AML-193 (cell line): ENCODE measurements at regions not wholly inside any gene's neighbourhood (a gene's known extent, or its start where the extent isn't known, plus 50 kb on each side); places are given as distances from the start of the nearest gene placed in this dataset.
"Not testable (repeated sequence)": the region's sequence is repeated elsewhere in the genome, so short reads cannot be mapped to it uniquely, and the experiment has no call there.

Experiments used
- DNase-seq, 2 experiments: peaks; one replicate each; lab custom pipeline; 2025; lab: John Stamatoyannopoulos, UW

DNA sequence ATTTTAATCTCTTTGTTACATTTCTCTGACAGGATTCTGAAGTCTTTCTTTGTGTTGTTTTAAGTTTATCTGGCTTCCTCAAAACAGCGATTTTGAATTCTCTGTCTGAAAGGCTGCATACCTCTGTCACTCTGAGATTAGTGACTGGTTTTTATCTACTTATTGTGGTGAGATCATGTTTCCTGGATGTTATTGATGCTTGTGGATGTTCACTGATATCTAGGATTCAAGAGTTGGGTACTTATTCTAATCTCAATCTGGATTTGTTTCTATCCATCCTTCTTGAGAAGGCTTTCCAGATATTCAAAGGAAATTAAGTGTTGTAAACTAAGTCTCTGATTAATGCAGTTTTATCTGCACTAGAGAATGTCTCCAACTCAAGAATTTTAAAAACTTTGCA lies 1076.1 kb upstream of the ADGRB3 start:
- DNase-seq, result no peak

DNA sequence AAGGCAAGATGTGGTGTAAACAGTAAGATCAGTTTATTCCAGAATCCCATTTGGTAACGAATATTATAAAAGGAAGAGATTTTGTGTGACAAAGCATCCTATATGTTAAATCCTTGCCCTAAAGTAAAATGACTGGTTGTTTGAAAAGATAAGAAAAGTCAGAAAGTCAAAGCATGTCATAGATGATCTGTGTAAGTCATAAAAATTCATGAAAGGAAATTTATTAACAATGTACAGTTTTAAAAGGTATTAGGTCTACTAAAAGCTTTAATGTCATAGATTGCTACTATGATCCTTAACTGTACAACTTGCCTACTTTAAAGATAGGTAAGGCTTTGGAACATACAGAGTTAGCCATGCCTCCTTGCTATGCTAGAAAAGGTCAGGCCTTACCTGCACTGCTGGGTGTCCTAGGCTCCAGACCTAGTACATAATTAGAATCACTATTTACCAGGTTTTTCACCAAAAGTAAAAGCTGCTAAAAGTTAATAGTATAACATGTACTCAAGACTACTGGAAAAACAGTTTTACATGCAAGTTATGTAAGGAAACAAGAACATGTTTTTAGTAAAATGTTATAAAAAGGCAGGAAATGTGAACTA lies 1090.1 kb upstream of the ADGRB3 start:
- no peak for DNase-seq

DNA sequence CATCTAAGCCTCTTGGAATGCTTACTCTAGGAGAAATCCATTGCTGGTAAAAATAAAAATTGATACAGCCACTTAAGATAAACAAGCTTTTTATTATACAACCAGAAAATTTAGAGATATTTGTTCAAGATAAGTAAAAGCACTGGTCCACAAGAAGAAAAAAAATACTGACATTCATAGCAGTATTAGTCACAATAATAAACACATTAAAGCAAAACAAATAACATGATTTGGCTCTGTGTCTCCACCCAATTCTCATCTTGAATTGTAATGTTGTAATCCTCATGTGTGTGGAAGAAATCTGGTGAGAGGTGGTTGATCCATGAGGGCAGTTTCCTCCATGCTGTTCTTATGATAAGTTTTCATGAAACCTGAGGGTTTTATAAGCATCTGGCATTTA lies 1093.5 kb upstream of the ADGRB3 start:
- DNase-seq, result no peak

DNA sequence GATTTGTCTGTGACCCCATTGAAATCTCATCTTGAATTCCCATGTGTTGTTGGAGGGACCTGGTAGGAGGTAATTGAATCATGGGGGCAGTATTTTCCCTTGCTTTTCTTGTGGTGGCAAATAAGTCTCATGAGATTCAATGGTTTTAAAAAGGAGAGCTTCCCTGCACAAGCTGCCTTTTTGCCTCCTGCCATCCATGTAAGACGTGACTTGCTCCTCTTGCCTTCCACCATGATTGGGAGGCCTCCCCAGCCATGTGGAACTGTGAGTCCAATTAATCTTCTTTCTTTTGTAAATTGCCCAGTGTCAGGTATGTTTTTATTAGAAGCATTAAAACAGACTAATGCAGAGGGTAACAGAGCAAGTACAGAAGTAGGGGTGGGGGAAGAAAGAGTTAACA lies 1097.0 kb upstream of the ADGRB3 start:
- no peak for DNase-seq

DNA sequence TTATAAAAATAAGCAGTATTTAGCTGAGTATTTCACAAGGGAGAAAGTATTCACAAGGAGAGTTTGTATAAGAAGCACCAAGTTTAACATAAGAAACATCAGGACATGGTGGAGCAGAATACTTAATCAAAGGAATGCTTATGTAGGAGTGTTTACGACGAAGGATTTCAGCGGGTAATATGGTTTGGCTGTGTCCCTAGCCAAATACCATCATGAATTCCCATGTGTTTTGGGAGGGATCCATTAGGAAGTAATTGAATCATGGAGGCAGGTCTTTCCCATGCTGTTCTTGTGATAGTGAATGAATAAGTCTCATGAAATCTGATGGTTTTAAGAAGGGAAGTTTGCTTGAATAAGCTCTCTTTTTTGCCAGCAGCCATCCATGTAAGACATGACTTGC lies 1099.1 kb upstream of the ADGRB3 start:
- DNase-seq, result no peak

DNA sequence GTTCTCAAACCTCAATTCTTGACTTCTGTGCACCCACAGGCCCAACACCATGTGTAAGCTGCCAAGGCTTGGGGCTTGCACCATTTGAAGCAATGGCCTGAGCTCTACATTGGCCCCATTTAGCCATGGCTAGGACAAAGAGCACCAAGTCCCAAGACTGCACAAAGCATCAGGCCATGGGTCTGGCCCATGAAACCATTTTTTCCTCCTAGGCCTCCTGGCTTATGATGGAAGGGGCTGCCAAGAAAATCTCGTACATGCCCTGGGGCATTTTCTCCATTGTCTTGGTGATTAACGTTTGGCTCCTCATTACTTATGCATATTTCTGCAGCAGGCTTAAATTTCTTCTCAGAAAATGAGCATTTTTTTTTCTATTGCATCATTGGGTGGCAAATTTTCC lies 1128.7 kb upstream of the ADGRB3 start:
- DNase-seq, result no peak

DNA sequence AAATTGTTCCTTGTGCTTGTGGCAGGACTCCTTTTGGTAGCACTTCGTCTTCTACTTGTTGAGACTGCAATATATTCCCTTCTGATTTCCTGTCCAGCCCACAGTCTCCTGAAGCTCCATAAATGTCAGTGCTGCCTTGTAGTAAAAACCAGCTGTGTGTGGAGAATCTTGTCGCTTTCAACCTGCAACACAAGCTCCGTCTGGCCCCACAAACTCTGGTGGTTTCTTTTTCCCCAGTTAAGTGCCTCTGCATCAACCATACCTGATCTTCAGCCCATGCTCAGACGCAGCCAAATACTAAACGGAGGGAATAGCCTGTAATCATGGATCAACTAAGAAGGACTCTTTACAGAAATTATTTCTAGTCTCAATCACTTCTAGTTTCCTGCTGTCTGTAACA lies 1133.3 kb upstream of the ADGRB3 start:
- no peak for DNase-seq

DNA sequence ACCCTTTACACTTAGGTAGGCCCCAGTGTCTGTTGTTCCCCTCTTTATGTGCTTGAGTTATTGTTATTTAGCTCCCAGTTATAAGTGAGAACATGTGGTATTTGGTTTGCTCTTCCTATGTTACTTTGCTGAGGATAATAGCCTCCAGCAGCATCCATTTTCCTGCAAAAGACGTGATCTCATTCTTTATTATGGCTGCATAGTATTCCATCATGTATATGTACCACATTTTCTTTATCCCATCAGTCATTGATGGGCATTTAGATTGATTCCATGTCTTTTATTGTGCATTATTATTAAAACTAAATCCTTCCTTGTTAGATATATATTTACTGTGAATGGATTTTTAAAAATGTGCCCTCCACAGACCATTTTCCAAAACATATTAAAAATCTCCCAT lies 1137.3 kb upstream of the ADGRB3 start:
- no peak for DNase-seq

DNA sequence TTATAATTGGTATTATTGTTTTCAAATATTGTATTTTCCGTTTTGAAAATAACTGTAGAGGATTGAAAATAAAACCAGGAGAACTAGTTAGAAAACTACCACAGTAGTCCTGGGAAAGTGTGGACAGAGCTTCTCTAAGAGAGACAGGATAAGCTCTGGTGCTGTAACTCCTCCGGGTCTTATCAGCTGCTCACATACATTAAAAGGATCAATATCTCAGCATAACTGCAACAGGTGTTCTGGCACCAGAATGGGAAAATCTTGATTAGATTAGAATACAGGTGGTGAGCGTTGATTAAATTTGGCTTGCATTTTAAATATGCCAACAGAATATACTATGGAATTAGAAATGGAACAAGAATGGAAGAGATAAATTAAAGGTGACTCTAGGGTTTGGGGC lies 1138.9 kb upstream of the ADGRB3 start:
- DNase-seq, result no peak

DNA sequence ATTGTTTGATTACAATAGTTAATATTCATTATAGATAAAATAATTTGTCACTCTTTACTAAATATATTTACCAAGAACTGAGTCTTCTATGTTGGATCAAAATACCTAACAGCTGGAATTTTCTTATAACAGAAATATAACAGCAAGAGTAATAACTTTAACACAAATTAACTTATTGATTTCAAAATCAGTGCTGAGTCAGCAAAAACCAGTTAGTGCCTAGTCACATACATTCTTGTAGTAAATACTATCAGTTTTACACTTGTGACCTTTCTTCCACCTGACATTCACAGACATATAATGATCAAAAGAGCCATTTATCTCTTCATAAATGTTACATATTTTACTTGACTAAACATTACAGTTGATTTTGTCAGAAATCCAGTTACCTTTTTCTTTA lies 1141.4 kb upstream of the ADGRB3 start:
- DNase-seq, result no peak

DNA sequence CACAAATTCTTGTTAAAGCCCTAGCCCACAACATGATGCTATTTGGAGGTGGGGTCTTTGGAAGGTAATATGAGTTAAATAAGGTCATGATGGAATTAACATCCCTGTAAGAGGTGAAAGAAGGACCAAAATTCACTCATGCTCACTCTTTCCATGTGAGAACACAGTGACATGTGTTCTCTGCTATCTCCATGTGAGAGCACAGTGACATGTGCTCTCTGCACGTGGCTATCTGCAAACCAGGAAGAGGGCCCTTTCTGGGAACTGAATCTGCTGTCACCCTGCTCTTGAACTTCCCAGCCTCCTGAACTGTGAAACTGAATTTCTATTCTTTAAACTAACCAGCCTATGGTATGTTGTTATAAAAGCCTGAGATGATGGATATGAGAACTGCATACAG lies 1159.4 kb upstream of the ADGRB3 start:
- DNase-seq, result no peak

DNA sequence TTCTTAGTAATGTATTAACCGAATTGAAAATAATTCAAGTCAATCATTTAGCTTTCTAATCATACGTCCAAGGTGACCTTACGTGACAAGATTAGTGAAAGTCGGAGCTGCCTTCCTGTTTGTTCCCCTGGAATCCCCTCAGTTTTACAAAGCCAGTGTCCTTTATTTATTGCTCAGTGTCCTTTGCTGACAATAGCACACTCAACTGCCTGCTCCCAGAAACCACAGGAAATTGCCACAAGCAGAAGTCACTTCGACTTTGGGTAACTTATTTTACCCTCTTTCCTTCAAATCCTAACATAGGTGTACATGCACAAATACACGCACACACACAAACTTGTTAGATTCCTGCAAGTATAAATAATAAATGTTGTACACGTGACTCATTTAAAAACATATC lies 1167.7 kb upstream of the ADGRB3 start:
- no peak for DNase-seq

DNA sequence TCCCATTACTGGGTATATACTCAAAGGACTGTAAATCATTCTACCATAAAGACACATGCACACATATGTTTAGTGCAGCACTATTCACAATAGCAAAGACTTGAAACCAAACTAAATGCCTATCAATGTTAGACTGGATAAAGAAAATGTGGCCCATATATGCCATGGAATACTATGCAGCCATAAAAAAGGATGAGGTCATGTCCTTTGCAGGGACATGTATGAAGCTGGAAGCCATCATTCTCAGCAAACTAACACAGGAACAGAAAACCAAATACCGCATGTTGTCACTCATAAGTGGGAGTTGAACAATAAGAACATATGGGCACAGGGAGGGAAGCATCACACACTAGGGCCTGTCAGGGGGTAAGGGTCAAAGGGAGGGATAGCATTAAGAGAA lies 1172.4 kb upstream of the ADGRB3 start:
- DNase-seq, result not testable (repeated sequence)

DNA sequence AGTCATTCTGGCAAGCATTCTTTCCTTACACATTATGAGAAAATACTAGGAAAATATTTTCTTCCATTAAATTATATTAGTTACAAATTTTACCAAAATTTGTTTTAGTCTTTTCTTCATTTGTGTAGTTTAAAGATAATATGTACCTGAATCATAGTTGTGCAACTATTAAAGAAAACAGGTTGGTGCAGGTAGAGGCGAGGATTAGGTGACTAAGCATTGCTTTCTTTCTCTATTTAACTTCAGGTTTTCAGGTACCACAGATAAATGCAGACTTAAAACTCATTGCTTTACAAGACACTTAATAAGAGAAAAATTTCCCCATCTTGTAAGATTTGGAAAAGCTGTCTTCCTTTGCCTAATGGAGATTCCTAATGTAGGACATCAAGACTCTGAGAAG lies 1175.5 kb upstream of the ADGRB3 start:
- no peak for DNase-seq

DNA sequence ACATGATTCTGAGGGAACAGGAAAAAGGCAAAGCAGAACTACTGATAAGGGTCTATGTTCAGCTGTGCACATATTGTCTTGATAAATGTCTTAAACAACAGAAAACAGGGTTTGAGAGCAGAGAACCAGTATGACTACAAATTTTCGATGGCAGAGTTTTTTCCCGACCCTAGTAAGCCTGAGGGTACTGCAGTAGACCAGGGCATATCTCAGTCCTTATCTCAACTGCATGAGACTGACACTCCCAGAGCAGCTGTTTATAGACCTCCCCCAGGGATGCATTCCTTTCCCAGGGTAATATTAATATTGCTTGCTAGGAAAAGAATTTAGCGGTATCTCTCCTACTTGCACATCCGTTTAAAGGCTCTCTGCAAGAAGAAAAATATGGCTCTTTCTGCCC lies 1176.8 kb upstream of the ADGRB3 start:
- DNase-seq, result no peak

DNA sequence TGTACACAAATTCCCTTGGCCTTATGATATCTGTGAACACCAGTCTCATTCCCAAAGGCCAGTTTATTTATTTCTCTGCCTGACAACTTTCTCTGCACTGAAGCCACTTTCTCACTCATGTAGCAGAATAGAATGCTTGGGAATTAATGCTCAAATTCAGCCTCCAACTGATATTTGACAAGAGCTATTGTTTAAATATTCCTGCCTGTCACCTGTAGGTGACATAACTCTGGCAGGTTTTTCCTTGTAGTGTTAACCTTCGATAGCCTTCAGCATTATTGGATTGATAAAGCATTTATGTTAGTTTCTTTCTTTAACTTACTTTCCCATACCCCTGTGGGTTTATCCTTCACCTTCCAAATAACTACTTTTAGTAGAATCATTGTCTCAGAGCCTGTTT lies 1183.2 kb upstream of the ADGRB3 start:
- no peak for DNase-seq

DNA sequence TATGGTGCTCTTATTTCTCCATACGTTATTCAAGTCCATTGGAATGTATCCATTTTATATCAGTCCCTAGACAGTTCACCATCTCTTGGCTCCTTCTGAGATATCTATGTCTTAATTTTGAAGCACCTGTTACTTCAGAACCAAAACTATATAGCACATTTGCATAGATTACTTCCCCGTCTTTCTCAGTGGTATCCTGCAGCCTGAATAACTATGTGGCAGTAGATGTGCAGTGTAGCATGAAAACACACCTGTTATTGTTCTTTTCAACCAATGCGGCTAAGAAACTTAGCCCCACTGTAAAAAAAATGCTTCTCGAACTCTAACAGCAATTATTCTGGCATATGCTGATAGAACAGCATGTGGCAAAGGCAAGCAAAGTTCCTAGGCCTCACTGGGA lies 1184.4 kb upstream of the ADGRB3 start:
- no peak for DNase-seq

DNA sequence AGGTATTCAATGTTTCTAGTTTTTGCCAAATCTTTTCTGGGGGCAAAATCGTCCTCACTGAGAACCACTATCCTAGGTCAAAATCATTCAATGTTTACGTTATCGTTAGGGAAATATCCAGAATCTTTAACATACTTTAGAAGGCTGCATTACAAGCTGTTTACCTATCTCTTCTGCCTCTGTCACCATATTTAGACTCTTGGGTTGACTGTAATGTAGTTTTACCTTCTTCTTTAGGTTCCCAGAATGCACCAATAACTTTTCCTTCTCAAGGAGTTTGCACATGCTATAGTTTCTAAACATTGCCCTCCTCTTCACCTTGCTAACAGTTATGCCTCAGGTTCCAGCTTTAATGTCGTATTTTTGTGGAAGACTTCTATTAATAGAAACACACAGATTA lies 1185.5 kb upstream of the ADGRB3 start:
- no peak for DNase-seq

DNA sequence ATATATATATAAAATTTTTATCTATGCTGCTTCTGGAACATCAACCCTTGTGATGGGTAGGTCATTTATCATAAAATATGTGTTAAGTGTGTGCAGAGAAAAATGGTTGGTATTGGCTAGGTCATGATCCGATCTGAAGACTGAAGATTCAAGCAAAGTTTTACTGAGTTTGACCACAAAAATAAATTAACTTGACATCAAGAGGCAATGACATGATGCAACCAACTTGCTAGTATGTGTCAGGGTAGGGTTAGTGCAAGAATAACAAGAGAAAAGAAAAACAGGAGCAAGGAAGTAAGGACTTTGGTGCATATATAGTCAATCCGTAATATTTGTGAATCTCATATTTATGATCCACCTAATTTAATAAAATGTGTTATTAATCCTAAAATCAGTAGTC lies 1202.0 kb upstream of the ADGRB3 start:
- DNase-seq, result no peak

DNA sequence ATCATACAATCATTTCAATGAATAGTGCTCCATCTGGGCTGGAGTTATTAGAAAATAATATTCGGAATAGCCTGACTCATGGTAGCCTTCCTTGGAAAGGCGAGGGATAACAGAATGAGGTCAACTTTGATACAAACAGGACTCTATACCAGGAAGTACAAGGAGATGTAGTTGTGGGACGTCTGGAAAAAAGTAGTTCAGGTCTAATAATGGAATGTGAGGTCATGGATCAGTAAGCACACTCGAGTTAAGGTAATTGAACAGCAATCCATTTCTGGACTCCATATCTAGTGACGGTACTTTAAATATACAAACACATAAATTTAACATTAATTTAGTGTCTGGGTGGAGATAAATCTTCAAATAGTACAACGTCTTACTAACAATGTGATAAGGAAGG lies 1204.0 kb upstream of the ADGRB3 start:
- no peak for DNase-seq

DNA sequence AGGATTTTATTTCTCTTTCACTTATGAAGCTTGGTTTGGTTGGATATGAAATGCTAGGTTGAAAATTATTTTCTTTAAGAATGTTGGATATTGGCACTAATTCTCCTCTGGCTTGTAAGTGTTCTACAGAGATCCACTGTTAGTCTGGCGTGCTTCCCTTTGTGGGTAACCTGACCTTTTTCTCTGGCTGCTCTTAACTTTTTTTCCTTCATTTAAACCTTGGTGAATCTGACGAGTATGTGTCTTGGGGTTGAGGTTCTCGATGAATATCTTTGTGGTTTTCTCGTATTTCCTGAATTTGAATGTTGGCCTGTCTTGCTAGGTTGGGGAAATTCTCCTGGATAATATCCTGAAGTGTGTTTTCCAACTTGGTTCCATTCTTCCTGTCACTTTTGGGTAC lies 1208.4 kb upstream of the ADGRB3 start:
- not testable (repeated sequence) for DNase-seq

DNA sequence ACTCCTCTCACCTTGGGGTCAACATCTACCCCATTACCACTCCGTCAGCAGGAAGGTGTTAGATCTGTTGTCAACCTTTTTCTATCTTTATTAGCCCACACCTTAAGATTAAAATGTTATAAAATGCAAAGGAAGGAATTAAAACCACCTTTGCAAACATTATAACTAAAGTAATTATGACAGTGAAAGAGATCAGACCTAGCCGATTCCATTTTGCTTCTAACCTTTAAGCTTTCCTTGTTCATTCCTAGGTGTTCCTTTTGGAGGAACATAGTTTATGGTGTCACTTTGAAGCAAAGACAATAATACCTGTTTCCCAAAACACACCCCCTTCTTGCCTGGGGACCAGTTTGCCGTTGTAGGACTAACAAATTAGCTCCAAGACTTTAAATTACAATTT lies 1223.0 kb upstream of the ADGRB3 start:
- DNase-seq, result no peak

DNA sequence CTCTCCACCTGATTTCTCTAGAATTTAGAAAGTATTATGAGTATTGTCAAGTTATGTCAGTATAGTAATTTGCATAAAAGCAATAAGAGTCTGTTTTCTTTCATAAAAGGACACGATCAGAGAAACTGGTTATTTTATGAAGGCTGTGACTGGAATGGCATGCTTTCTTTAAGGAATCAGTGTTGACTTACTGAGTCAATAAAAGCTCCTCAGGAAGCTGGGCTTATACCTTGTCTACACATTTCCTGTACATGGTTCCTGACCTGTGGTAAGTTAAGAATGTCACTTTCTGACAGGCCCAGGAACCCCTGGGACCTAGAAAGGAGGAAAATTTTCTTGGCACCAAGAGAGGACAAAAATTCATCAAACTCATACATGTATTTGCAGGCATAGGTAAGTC lies 1224.0 kb upstream of the ADGRB3 start:
- no peak for DNase-seq

DNA sequence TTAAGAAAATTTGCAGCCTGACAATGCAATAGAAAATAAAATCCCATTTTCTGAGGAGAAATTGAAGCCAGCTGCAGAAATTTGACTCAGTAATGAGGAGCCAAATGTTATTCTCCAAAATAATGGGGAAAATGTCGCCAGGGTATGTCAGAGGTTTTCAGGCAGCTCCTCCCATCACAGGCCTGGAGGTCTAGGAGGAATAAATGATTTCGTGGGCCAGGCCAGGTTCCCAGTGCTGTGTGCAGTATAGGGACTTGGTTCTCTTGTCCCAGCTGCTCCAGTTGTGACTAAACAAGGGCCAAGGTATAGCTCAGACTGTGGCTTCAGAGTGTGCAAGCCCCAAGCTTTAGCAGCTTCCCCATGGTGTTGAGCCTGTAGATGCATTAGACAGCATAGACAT lies 1240.8 kb upstream of the ADGRB3 start:
- DNase-seq, result no peak

DNA sequence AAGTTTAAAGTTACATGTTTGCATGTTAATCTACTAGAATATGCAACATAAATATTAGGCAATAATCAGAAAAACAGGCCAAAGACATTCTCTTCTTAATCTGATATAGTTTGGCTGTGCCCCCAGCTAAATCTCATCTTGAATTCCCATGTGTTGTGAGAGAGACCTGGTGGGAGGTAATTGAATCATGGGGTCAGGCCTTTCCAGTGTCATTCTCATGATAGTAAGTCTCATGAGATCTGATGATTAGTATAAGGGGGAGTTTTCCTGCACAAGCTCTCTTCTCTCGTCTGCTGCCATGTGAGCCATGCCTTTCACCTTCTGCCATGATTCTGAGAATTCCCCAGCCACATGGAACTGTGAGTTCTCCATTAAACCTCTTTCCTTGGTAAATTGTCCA lies 1241.7 kb upstream of the ADGRB3 start:
- DNase-seq, result no peak
